H9 (cell line): ENCODE measurements at regions not wholly inside any gene's neighbourhood (a gene's known extent, or its start where the extent isn't known, plus 50 kb on each side); places are given as distances from the start of the nearest gene placed in this dataset.

Experiments
- DNase-seq: peaks from one replicate; pipeline ENCODE4 v3.0.0-alpha.2; 2017
- H2AFZ ChIP-seq: one replicate; pipeline ENCODE4 v1.6.1; 2013; ENCODE audit warnings: mild to moderate bottlenecking, low read length, control low read depth, moderate library complexity
- H2AK5ac ChIP-seq: 2 replicates; pipeline ENCODE4 v1.6.1; 2013; ENCODE audit warnings: low read length, control low read depth, mixed read lengths; ENCODE audit not compliant: insufficient read length
- H2BK120ac ChIP-seq: one replicate; pipeline ENCODE4 v1.6.1; 2013; ENCODE audit warnings: low read depth, mild to moderate bottlenecking, low read length, control low read depth, inconsistent platforms; ENCODE audit not compliant: poor library complexity, severe bottlenecking
- H2BK12ac ChIP-seq: 2 replicates; pipeline ENCODE4 v1.6.1; 2013; ENCODE audit warnings: low read length, control low read depth, mixed read lengths, low read depth; ENCODE audit not compliant: insufficient read length
- H2BK15ac ChIP-seq: 2 replicates; pipeline ENCODE4 v1.6.1; 2013; ENCODE audit warnings: low read depth, low read length, control low read depth
- H2BK20ac ChIP-seq: one replicate; pipeline ENCODE4 v1.6.1; 2013; ENCODE audit warnings: low read depth, mild to moderate bottlenecking, low read length, control low read depth, inconsistent platforms; ENCODE audit not compliant: poor library complexity, severe bottlenecking
- H2BK5ac ChIP-seq: 2 replicates; pipeline ENCODE4 v1.6.1; 2013; ENCODE audit warnings: low read length, control low read depth, mixed read lengths; ENCODE audit not compliant: insufficient read length
- H3K14ac ChIP-seq: 2 replicates; pipeline ENCODE4 v1.6.1; 2013; ENCODE audit warnings: low read length, control low read depth; ENCODE audit not compliant: insufficient read depth
- H3K18ac ChIP-seq: 2 replicates; pipeline ENCODE4 v1.6.1; 2013; ENCODE audit warnings: low read depth, mild to moderate bottlenecking, mixed read lengths, low read length, control low read depth; ENCODE audit not compliant: insufficient read length
- H3K23ac ChIP-seq: 2 replicates; pipeline ENCODE4 v1.6.1; 2013; ENCODE audit warnings: low read length, control low read depth, mixed read lengths, low read depth; ENCODE audit not compliant: insufficient read length
- H3K23me2 ChIP-seq: 2 replicates; pipeline ENCODE4 v1.6.1; 2013; ENCODE audit warnings: low read depth, mild to moderate bottlenecking, mixed read lengths, low read length, control low read depth; ENCODE audit not compliant: insufficient read length, poor library complexity, severe bottlenecking
- H3K27ac ChIP-seq: 2 replicates; pipeline ENCODE4 v1.5.1; 2013; ENCODE audit warnings: low read length, control low read depth, mixed read lengths, low read depth; ENCODE audit not compliant: insufficient read length
- H3K27me3 ChIP-seq: 2 replicates; pipeline ENCODE4 v1.6.1; 2013; ENCODE audit warnings: low read length, control low read depth, inconsistent platforms; ENCODE audit not compliant: insufficient read depth
- H3K4ac ChIP-seq: 2 replicates; pipeline ENCODE4 v1.6.1; 2013; ENCODE audit warnings: low read depth, mild to moderate bottlenecking, control low read depth, inconsistent platforms, low read length, moderate library complexity
- H3K4me1 ChIP-seq: 2 replicates; pipeline ENCODE4 v1.6.1; 2013; ENCODE audit warnings: low read length, control low read depth, inconsistent platforms; ENCODE audit not compliant: insufficient read depth
- H3K4me2 ChIP-seq: 2 replicates; pipeline ENCODE4 v1.6.1; 2013; ENCODE audit warnings: low read length, control low read depth, mixed read lengths; ENCODE audit not compliant: insufficient read length, insufficient read depth
- H3K56ac ChIP-seq: 2 replicates; pipeline ENCODE4 v1.6.1; 2013; ENCODE audit warnings: low read depth, mild to moderate bottlenecking, mixed read lengths, low read length, control low read depth; ENCODE audit not compliant: insufficient read length
- H3K79me1 ChIP-seq: 2 replicates; pipeline ENCODE4 v1.6.1; 2013; ENCODE audit warnings: low read depth, mild to moderate bottlenecking, moderate library complexity, low read length, control low read depth, inconsistent platforms; ENCODE audit not compliant: insufficient read depth, poor library complexity, severe bottlenecking
- H3K79me2 ChIP-seq: 2 replicates; pipeline ENCODE4 v1.6.1; 2013; ENCODE audit warnings: low read length, control low read depth, inconsistent platforms; ENCODE audit not compliant: insufficient read depth
- H3K9ac ChIP-seq: 2 replicates; pipeline ENCODE4 v1.6.1; 2013; ENCODE audit warnings: low read length, control low read depth, mixed read lengths; ENCODE audit not compliant: insufficient read length; ENCODE audit errors: extremely low read depth
- H3K9me3 ChIP-seq: one replicate; pipeline ENCODE4 v1.6.1; 2013; ENCODE audit warnings: low read depth, low read length, inconsistent platforms; ENCODE audit not compliant: control insufficient read depth
- H3T11ph ChIP-seq: one replicate; pipeline ENCODE4 v1.6.1; 2013; ENCODE audit warnings: mild to moderate bottlenecking, low read length, control low read depth, inconsistent platforms
- H4K20me1 ChIP-seq: one replicate; pipeline ENCODE4 v1.6.1; 2013; ENCODE audit not compliant: control insufficient read depth, insufficient read length, insufficient read depth
- H4K5ac ChIP-seq: 2 replicates; pipeline ENCODE4 v1.6.1; 2013; ENCODE audit warnings: low read depth, mild to moderate bottlenecking, mixed read lengths, low read length, control low read depth; ENCODE audit not compliant: insufficient read length
- H4K8ac ChIP-seq: replicated peaks from 2 replicates; pipeline ENCODE4 v1.6.1; 2013; ENCODE audit warnings: low read length, control low read depth, mixed read lengths, low read depth; ENCODE audit not compliant: insufficient read length
- H4K91ac ChIP-seq: 2 replicates; pipeline ENCODE4 v1.6.1; 2013; ENCODE audit warnings: low read depth, mild to moderate bottlenecking, moderate library complexity, mixed read lengths, low read length, control low read depth; ENCODE audit not compliant: insufficient read length
- H3K27ac Mint-ChIP-seq, 3 experiments: 2 replicates in 2 of 3; 3 replicates in 1 of 3; pipeline ENCODE4 v1.8.0; 2020 to 2021; ENCODE audit warnings: mixed read lengths in 3 of 3, mild to moderate bottlenecking in 1 of 3, moderate library complexity in 1 of 3
- H3K27me3 Mint-ChIP-seq: 2 replicates; pipeline ENCODE4 v1.8.0; 2021; ENCODE audit warnings: low read depth, mild to moderate bottlenecking, moderate library complexity, mixed read lengths
- H3K36me3 Mint-ChIP-seq, 3 experiments: 2 replicates in 2 of 3; 3 replicates in 1 of 3; pipeline ENCODE4 v1.8.0; 2020 to 2021; ENCODE audit warnings: low read depth in 3 of 3, mixed read lengths in 3 of 3; ENCODE audit not compliant: insufficient read depth in 1 of 3
- H3K4me1 Mint-ChIP-seq, 2 experiments: 2 replicates each; pipeline ENCODE4 v1.8.0; 2020; ENCODE audit warnings: mixed read lengths in 2 of 2
- H3K4me3 Mint-ChIP-seq, 2 experiments: 2 replicates in 1 of 2; 3 replicates in 1 of 2; pipeline ENCODE4 v1.8.0; 2020 to 2021; ENCODE audit warnings: mild to moderate bottlenecking in 2 of 2, mixed read lengths in 2 of 2, moderate library complexity in 1 of 2
- H3K9me3 Mint-ChIP-seq, 2 experiments: 2 replicates in 1 of 2; 3 replicates in 1 of 2; pipeline ENCODE4 v1.8.0; 2020; ENCODE audit warnings: mild to moderate bottlenecking in 2 of 2, mixed read lengths in 2 of 2, moderate library complexity in 1 of 2
- WGBS: extraction: QIAGEN DNeasy Blood & Tissue Kit; methylation state at CpG from one replicate; pipeline ENCODE4 v1.1.7; 2013; ENCODE audit warnings: missing lambda C conversion rate, low lambda C conversion rate, mixed read lengths; ENCODE audit not compliant: insufficient read length; ENCODE audit errors: extremely low coverage; 5-methylcytosine and 5-hydroxymethylcytosine counted together
- TF ChIP-seq, protein P1 (sequence below): fragments of 200-600 bp; sonication (generic); conservative IDR thresholded peaks from 3 replicates; pipeline ENCODE4 v1.8.0; 2021; ENCODE audit warnings: antibody characterized with exemption, mild to moderate bottlenecking

- H3K27ac Mint-ChIP-seq: 0 out of 7 replicates have a peak overlapping the region, but pooled peaks of 1 of the 3 experiments have one; percentile 40
- WGBS: no CpG with 5 or more reads among the region's 6 CpGs
- H2BK5ac ChIP-seq: no peak overlapping the region
- no peak overlapping the region for H3K27ac ChIP-seq
- H2BK12ac ChIP-seq: no peak overlapping the region
- H3K4me2 ChIP-seq: no peak overlapping the region
- no peak overlapping the region for H4K91ac ChIP-seq
- peaks cover 7 to 8% (median 7%) of the 10 kb centered on the region in 3 experiments; a peak in 5 of 7 replicates for H3K36me3 Mint-ChIP-seq
- H3K79me2 ChIP-seq: no peaks in the 10 kb centered on the region
- no peak overlapping the region for H2BK120ac ChIP-seq
- H2BK20ac ChIP-seq: no peak overlapping the region
- H3K23ac ChIP-seq: no peak overlapping the region
- no peaks in the 10 kb centered on the region for H3K23me2 ChIP-seq
- H3K79me1 ChIP-seq: no peaks in the 10 kb centered on the region
- H3K14ac ChIP-seq: no peak overlapping the region
- H3T11ph ChIP-seq: no peak overlapping the region
- H3K27me3 Mint-ChIP-seq: no peaks in the 10 kb centered on the region
- TF ChIP-seq, protein P1, sequence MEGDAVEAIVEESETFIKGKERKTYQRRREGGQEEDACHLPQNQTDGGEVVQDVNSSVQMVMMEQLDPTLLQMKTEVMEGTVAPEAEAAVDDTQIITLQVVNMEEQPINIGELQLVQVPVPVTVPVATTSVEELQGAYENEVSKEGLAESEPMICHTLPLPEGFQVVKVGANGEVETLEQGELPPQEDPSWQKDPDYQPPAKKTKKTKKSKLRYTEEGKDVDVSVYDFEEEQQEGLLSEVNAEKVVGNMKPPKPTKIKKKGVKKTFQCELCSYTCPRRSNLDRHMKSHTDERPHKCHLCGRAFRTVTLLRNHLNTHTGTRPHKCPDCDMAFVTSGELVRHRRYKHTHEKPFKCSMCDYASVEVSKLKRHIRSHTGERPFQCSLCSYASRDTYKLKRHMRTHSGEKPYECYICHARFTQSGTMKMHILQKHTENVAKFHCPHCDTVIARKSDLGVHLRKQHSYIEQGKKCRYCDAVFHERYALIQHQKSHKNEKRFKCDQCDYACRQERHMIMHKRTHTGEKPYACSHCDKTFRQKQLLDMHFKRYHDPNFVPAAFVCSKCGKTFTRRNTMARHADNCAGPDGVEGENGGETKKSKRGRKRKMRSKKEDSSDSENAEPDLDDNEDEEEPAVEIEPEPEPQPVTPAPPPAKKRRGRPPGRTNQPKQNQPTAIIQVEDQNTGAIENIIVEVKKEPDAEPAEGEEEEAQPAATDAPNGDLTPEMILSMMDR: no peak
- no peak for DNase-seq
- H3K18ac ChIP-seq: no peak overlapping the region
- no peaks in the 10 kb centered on the region for H3K4me1 ChIP-seq
- H3K9ac ChIP-seq: no peak overlapping the region
- H2AK5ac ChIP-seq: no peak overlapping the region
- no peak overlapping the region for H3K4me3 Mint-ChIP-seq
- H4K8ac ChIP-seq: no peak overlapping the region
- H4K20me1 ChIP-seq: no peaks in the 10 kb centered on the region
- H3K9me3 ChIP-seq: no peaks in the 10 kb centered on the region
- no peak overlapping the region for H2AFZ ChIP-seq
- H3K27me3 ChIP-seq: no peaks in the 10 kb centered on the region
- no peak overlapping the region for H4K5ac ChIP-seq
- H3K4me1 Mint-ChIP-seq: peaks cover 5 to 10% of the 10 kb centered on the region in 2 experiments; a peak in 2 of 4 replicates
- H3K9me3 Mint-ChIP-seq: peaks cover 6 to 7% of the 10 kb centered on the region in 2 experiments; a peak in 3 of 5 replicates
- H2BK15ac ChIP-seq: no peak overlapping the region
- H3K4ac ChIP-seq: no peak overlapping the region
- no peak overlapping the region for H3K56ac ChIP-seq
Observed at GRCh38 chr7:131000389-131000788, 266.4 kb upstream of the KLF14 start.
